ENCODE measurements at regions not wholly inside any gene's neighbourhood (a gene's known extent, or its start where the extent isn't known, plus 50 kb on each side); places are given as distances from the start of the nearest gene placed in this dataset.

- no peaks in the 10 kb centered on the region for H3K36me3 ChIP-seq (ENCODE audit: insufficient read depth, low read depth, low read length)
- no peak overlapping the region for H3K4me3 ChIP-seq (ENCODE audit: low read length)
- no peaks in the 10 kb centered on the region for H3K9me3 ChIP-seq (ENCODE audit: insufficient read depth, low read depth, low read length)
- H3K9ac ChIP-seq (ENCODE audit: low read depth, low read length): no peak overlapping the region
- no peaks in the 10 kb centered on the region for H3K27me3 ChIP-seq (ENCODE audit: insufficient read depth, low read length)
- H3K27ac ChIP-seq (ENCODE audit: low read length): no peak overlapping the region
- H3K4me1 ChIP-seq (ENCODE audit: insufficient read depth, low read length): no peaks in the 10 kb centered on the region
Measured at GRCh38 chr7:27419581-27420177, 177.1 kb downstream of the EVX1 start.

GRCh38 chr7:27420702-27421101, 178.1 kb downstream of the EVX1 start:
- H3K36me3 ChIP-seq (ENCODE audit: insufficient read depth, low read depth, low read length): no peaks in the 10 kb centered on the region
- no peaks in the 10 kb centered on the region for H3K9me3 ChIP-seq (ENCODE audit: insufficient read depth, low read depth, low read length)
- H3K27me3 ChIP-seq (ENCODE audit: insufficient read depth, low read length): no peaks in the 10 kb centered on the region
- H3K9ac ChIP-seq (ENCODE audit: low read depth, low read length): no peak overlapping the region
- no peaks in the 10 kb centered on the region for H3K4me1 ChIP-seq (ENCODE audit: insufficient read depth, low read length)
- H3K4me3 ChIP-seq (ENCODE audit: low read length): no peak overlapping the region
- H3K27ac ChIP-seq (ENCODE audit: low read length): no peak overlapping the region

- H3K9me3 ChIP-seq (ENCODE audit: insufficient read depth, low read depth, low read length): no peaks in the 10 kb centered on the region
- no peak overlapping the region for H3K27ac ChIP-seq (ENCODE audit: low read length)
- no peak overlapping the region for H3K9ac ChIP-seq (ENCODE audit: low read depth, low read length)
- no peak overlapping the region for H3K4me3 ChIP-seq (ENCODE audit: low read length)
- H3K36me3 ChIP-seq (ENCODE audit: insufficient read depth, low read depth, low read length): no peaks in the 10 kb centered on the region
- H3K27me3 ChIP-seq (ENCODE audit: insufficient read depth, low read length): no peaks in the 10 kb centered on the region
- H3K4me1 ChIP-seq (ENCODE audit: insufficient read depth, low read length): no peaks in the 10 kb centered on the region
Measured at GRCh38 chr7:27423290-27423689, 180.7 kb downstream of the EVX1 start.

GRCh38 chr7:27423821-27424220, 181.2 kb downstream of the EVX1 start:
- H3K9ac ChIP-seq (ENCODE audit: low read depth, low read length): no peak overlapping the region
- H3K4me1 ChIP-seq (ENCODE audit: insufficient read depth, low read length): no peaks in the 10 kb centered on the region
- H3K4me3 ChIP-seq (ENCODE audit: low read length): no peak overlapping the region
- no peak overlapping the region for H3K27ac ChIP-seq (ENCODE audit: low read length)
- no peaks in the 10 kb centered on the region for H3K9me3 ChIP-seq (ENCODE audit: insufficient read depth, low read depth, low read length)
- H3K36me3 ChIP-seq (ENCODE audit: insufficient read depth, low read depth, low read length): no peaks in the 10 kb centered on the region
- no peaks in the 10 kb centered on the region for H3K27me3 ChIP-seq (ENCODE audit: insufficient read depth, low read length)

GRCh38 chr7:27424231-27424630, 181.6 kb downstream of the EVX1 start:
- H3K4me1 ChIP-seq (ENCODE audit: insufficient read depth, low read length): no peaks in the 10 kb centered on the region
- H3K9ac ChIP-seq (ENCODE audit: low read depth, low read length): no peak overlapping the region
- no peaks in the 10 kb centered on the region for H3K27me3 ChIP-seq (ENCODE audit: insufficient read depth, low read length)
- no peak overlapping the region for H3K27ac ChIP-seq (ENCODE audit: low read length)
- H3K4me3 ChIP-seq (ENCODE audit: low read length): no peak overlapping the region
- H3K9me3 ChIP-seq (ENCODE audit: insufficient read depth, low read depth, low read length): no peaks in the 10 kb centered on the region
- H3K36me3 ChIP-seq (ENCODE audit: insufficient read depth, low read depth, low read length): no peaks in the 10 kb centered on the region

- H3K27me3 ChIP-seq (ENCODE audit: insufficient read depth, low read length): no peaks in the 10 kb centered on the region
- no peak overlapping the region for H3K9ac ChIP-seq (ENCODE audit: low read depth, low read length)
- no peak overlapping the region for H3K4me3 ChIP-seq (ENCODE audit: low read length)
- no peaks in the 10 kb centered on the region for H3K9me3 ChIP-seq (ENCODE audit: insufficient read depth, low read depth, low read length)
- H3K27ac ChIP-seq (ENCODE audit: low read length): no peak overlapping the region
- H3K4me1 ChIP-seq (ENCODE audit: insufficient read depth, low read length): no peaks in the 10 kb centered on the region
- no peaks in the 10 kb centered on the region for H3K36me3 ChIP-seq (ENCODE audit: insufficient read depth, low read depth, low read length)
Measured at GRCh38 chr7:27424749-27425148, 182.1 kb downstream of the EVX1 start.

GRCh38 chr7:27427416-27427815, 184.8 kb downstream of the EVX1 start:
- Histone ChIP-seq H3K4me1 (ENCODE audit: insufficient read depth, low read length) (no peaks in the 10 kb centered on the region; the same call in 1 of the 2 replicates), H3K36me3 (ENCODE audit: insufficient read depth, low read depth, low read length) (no peaks in the 10 kb centered on the region), H3K4me3 (ENCODE audit: low read length) (no peak overlapping the region), H3K9ac (ENCODE audit: low read depth, low read length) (no peak overlapping the region), H3K9me3 (ENCODE audit: insufficient read depth, low read depth, low read length) (no peaks in the 10 kb centered on the region), H3K27ac (ENCODE audit: low read length) (no peak overlapping the region), H3K27me3 (ENCODE audit: insufficient read depth, low read length) (no peaks in the 10 kb centered on the region)

GRCh38 chr7:27430105-27430504, 187.5 kb downstream of the EVX1 start:
- peaks cover 14% of the 10 kb centered on the region; the same call in 1 of the 2 replicates for H3K4me1 ChIP-seq (ENCODE audit: insufficient read depth, low read length)
- no peaks in the 10 kb centered on the region for H3K36me3 ChIP-seq (ENCODE audit: insufficient read depth, low read depth, low read length)
- H3K9me3 ChIP-seq (ENCODE audit: insufficient read depth, low read depth, low read length): no peaks in the 10 kb centered on the region
- no peak overlapping the region for H3K9ac ChIP-seq (ENCODE audit: low read depth, low read length)
- H3K4me3 ChIP-seq (ENCODE audit: low read length): no peak overlapping the region
- H3K27me3 ChIP-seq (ENCODE audit: insufficient read depth, low read length): no peaks in the 10 kb centered on the region
- no peak overlapping the region for H3K27ac ChIP-seq (ENCODE audit: low read length)

- H3K9me3 ChIP-seq (ENCODE audit: insufficient read depth, low read depth, low read length): no peaks in the 10 kb centered on the region
- H3K36me3 ChIP-seq (ENCODE audit: insufficient read depth, low read depth, low read length): no peaks in the 10 kb centered on the region
- H3K27ac ChIP-seq (ENCODE audit: low read length): no peak overlapping the region
- H3K4me1 ChIP-seq (ENCODE audit: insufficient read depth, low read length): peaks cover 14% of the 10 kb centered on the region; the same call in 1 of the 2 replicates
- H3K9ac ChIP-seq (ENCODE audit: low read depth, low read length): no peak overlapping the region
- no peaks in the 10 kb centered on the region for H3K27me3 ChIP-seq (ENCODE audit: insufficient read depth, low read length)
- no peak overlapping the region for H3K4me3 ChIP-seq (ENCODE audit: low read length)
Measured at GRCh38 chr7:27431465-27431864, 188.9 kb downstream of the EVX1 start.

- no peak overlapping the region for H3K9ac ChIP-seq (ENCODE audit: low read depth, low read length)
- no peak overlapping the region for H3K27ac ChIP-seq (ENCODE audit: low read length)
- H3K27me3 ChIP-seq (ENCODE audit: insufficient read depth, low read length): no peaks in the 10 kb centered on the region
- no peak overlapping the region for H3K4me3 ChIP-seq (ENCODE audit: low read length)
- H3K9me3 ChIP-seq (ENCODE audit: insufficient read depth, low read depth, low read length): no peaks in the 10 kb centered on the region
- no peaks in the 10 kb centered on the region for H3K36me3 ChIP-seq (ENCODE audit: insufficient read depth, low read depth, low read length)
- peaks cover 14% of the 10 kb centered on the region; the same call in 1 of the 2 replicates for H3K4me1 ChIP-seq (ENCODE audit: insufficient read depth, low read length)
Measured at GRCh38 chr7:27433581-27433980, 191.0 kb downstream of the EVX1 start.

- no peaks in the 10 kb centered on the region for H3K27me3 ChIP-seq (ENCODE audit: insufficient read depth, low read length)
- no peaks in the 10 kb centered on the region for H3K9me3 ChIP-seq (ENCODE audit: insufficient read depth, low read depth, low read length)
- H3K4me1 ChIP-seq (ENCODE audit: insufficient read depth, low read length): peaks cover 14% of the 10 kb centered on the region; the same call in 1 of the 2 replicates
- H3K4me3 ChIP-seq (ENCODE audit: low read length): no peak overlapping the region
- no peak overlapping the region for H3K27ac ChIP-seq (ENCODE audit: low read length)
- no peaks in the 10 kb centered on the region for H3K36me3 ChIP-seq (ENCODE audit: insufficient read depth, low read depth, low read length)
- no peak overlapping the region for H3K9ac ChIP-seq (ENCODE audit: low read depth, low read length)
Measured at GRCh38 chr7:27434756-27435400, 192.3 kb downstream of the EVX1 start.

- H3K27ac ChIP-seq (ENCODE audit: low read length): no peak overlapping the region
- no peaks in the 10 kb centered on the region for H3K36me3 ChIP-seq (ENCODE audit: insufficient read depth, low read depth, low read length)
- no peak overlapping the region for H3K4me3 ChIP-seq (ENCODE audit: low read length)
- H3K9ac ChIP-seq (ENCODE audit: low read depth, low read length): no peak overlapping the region
- peaks cover 14% of the 10 kb centered on the region; the same call in 1 of the 2 replicates for H3K4me1 ChIP-seq (ENCODE audit: insufficient read depth, low read length)
- no peaks in the 10 kb centered on the region for H3K27me3 ChIP-seq (ENCODE audit: insufficient read depth, low read length)
- no peaks in the 10 kb centered on the region for H3K9me3 ChIP-seq (ENCODE audit: insufficient read depth, low read depth, low read length)
Measured at GRCh38 chr7:27435461-27435860, 192.9 kb downstream of the EVX1 start.

All from iPS-20b (cell line).